CD8-positive, alpha-beta memory T cell (primary cell): ENCODE measurements at regions not wholly inside any gene's neighbourhood (a gene's known extent, or its start where the extent isn't known, plus 50 kb on each side); places are given as distances from the start of the nearest gene placed in this dataset.

Source experiments
- CTCF ChIA-PET: fragments of 350-600 bp; sonication (Branson Sonifier 250); formaldehyde crosslinking; loops from one replicate; lab custom pipeline; 2021; ENCODE audit warnings: antibody characterized with exemption; lab: Charles Lee
- POLR2A ChIA-PET: fragments of 350-600 bp; sonication (Branson Sonifier 250); formaldehyde crosslinking; loops from one replicate; lab custom pipeline; 2021; ENCODE audit warnings: antibody characterized with exemption; lab: Charles Lee
- DNase-seq, 5 donors: peaks; one replicate each; pipeline versions ENCODE4 v3.0.0 to v3.0.0-alpha.2; 2020 to 2022; ENCODE audit warnings: mixed read lengths in 1 of 5
- H3K27ac ChIP-seq: one replicate; pipeline ENCODE4 v1.7.0; 2013; ENCODE audit warnings: low read depth, mild to moderate bottlenecking, low read length, moderate library complexity
- H3K27me3 ChIP-seq: 2 replicates; pipeline ENCODE4 v1.7.0; 2013; ENCODE audit warnings: low read length, mild to moderate bottlenecking; ENCODE audit not compliant: insufficient read depth, poor library complexity, severe bottlenecking
- H3K36me3 ChIP-seq: 2 replicates; pipeline ENCODE4 v1.7.0; 2013; ENCODE audit warnings: mild to moderate bottlenecking, low read length, moderate library complexity; ENCODE audit not compliant: insufficient read depth
- H3K4me1 ChIP-seq: 2 replicates; pipeline ENCODE4 v1.7.0; 2013; ENCODE audit warnings: mild to moderate bottlenecking, low read length, moderate library complexity; ENCODE audit not compliant: insufficient read depth
- H3K4me3 ChIP-seq: 2 replicates; pipeline ENCODE4 v1.7.0; 2013; ENCODE audit warnings: mild to moderate bottlenecking, low read length
- H3K9me3 ChIP-seq: 2 replicates; pipeline ENCODE4 v1.7.0; 2013; ENCODE audit warnings: mild to moderate bottlenecking, low read length
- H3K27ac Mint-ChIP-seq, 8 donors: one replicate each; pipeline ENCODE4 v1.8.0; 2020 to 2021; ENCODE audit warnings: mixed read lengths in 8 of 8, mild to moderate bottlenecking in 6 of 8, inconsistent platforms in 3 of 8, moderate library complexity in 3 of 8
- H3K27me3 Mint-ChIP-seq, 2 donors: one replicate each; pipeline ENCODE4 v1.8.0; 2020 to 2021; ENCODE audit warnings: mixed read lengths in 2 of 2, mild to moderate bottlenecking in 1 of 2, moderate library complexity in 1 of 2
- H3K36me3 Mint-ChIP-seq, 3 donors: one replicate each; pipeline ENCODE4 v1.8.0; 2020 to 2021; ENCODE audit warnings: mixed read lengths in 3 of 3, inconsistent platforms in 1 of 3, mild to moderate bottlenecking in 1 of 3
- H3K4me1 Mint-ChIP-seq, 3 donors: one replicate each; pipeline ENCODE4 v1.8.0; 2020 to 2021; ENCODE audit warnings: mixed read lengths in 3 of 3, inconsistent platforms in 1 of 3, mild to moderate bottlenecking in 1 of 3
- H3K4me3 Mint-ChIP-seq, 7 donors: one replicate each; pipeline ENCODE4 v1.8.0; 2020 to 2021; ENCODE audit warnings: mixed read lengths in 7 of 7, mild to moderate bottlenecking in 6 of 7, moderate library complexity in 4 of 7, inconsistent platforms in 2 of 7
- H3K9me3 Mint-ChIP-seq, 5 donors: one replicate each; pipeline ENCODE4 v1.8.0; 2020 to 2022; ENCODE audit warnings: mixed read lengths in 5 of 5, mild to moderate bottlenecking in 3 of 5, moderate library complexity in 2 of 5, inconsistent platforms in 1 of 5

GRCh38 chr1:11407301-11407994 lies 71.5 kb upstream of the DISP3 start:
- Mint-ChIP-seq H3K27ac (peak overlapping the region in 6 of 8 donors; percentile 17 to 85 (median 48)), H3K36me3 (peaks cover 0 to 6% (median 0%) of the 10 kb centered on the region in 3 donors), H3K27me3 (peaks cover 4 to 5% of the 10 kb centered on the region in 2 donors), H3K9me3 (peaks cover 0 to 2% (median 0%) of the 10 kb centered on the region in 5 donors), H3K4me1 (peaks cover 21 to 34% (median 26%) of the 10 kb centered on the region in 3 donors), H3K4me3 (peak overlapping the region in 6 of 7 donors; percentile 39 to 73 (median 58))
- CTCF ChIA-PET: no interaction called here
- POLR2A ChIA-PET: no interaction called here
- no peaks in the 10 kb centered on the region for H3K9me3 ChIP-seq
- H3K27me3 ChIP-seq: no peaks in the 10 kb centered on the region
- H3K4me3 ChIP-seq: no peak overlapping the region
- H3K36me3 ChIP-seq: no peaks in the 10 kb centered on the region
- DNase-seq: peak in 1 of 5 donors; percentile 17
- H3K27ac ChIP-seq: no peak overlapping the region
- H3K4me1 ChIP-seq: peaks cover 40% of the 10 kb centered on the region

GRCh38 chr1:11412141-11412540 lies 66.8 kb upstream of the DISP3 start:
- Mint-ChIP-seq H3K27ac (no peak overlapping the region), H3K4me1 (peaks cover 10 to 22% (median 15%) of the 10 kb centered on the region in 3 donors), H3K36me3 (peaks cover 0 to 2% (median 0%) of the 10 kb centered on the region in 3 donors), H3K4me3 (no peak overlapping the region), H3K9me3 (no peaks in the 10 kb centered on the region), H3K27me3 (peaks cover 9 to 16% of the 10 kb centered on the region in 2 donors)
- CTCF ChIA-PET: no interaction called here
- POLR2A ChIA-PET: no interaction called here
- Histone ChIP-seq H3K27ac (no peak overlapping the region), H3K9me3 (no peaks in the 10 kb centered on the region), H3K4me3 (no peak overlapping the region), H3K27me3 (no peaks in the 10 kb centered on the region), H3K36me3 (no peaks in the 10 kb centered on the region), H3K4me1 (peaks cover 28% of the 10 kb centered on the region)
- DNase-seq: no peak

GRCh38 chr1:11413986-11414391 lies 65.0 kb upstream of the DISP3 start:
- Histone ChIP-seq H3K9me3 (no peaks in the 10 kb centered on the region), H3K27ac (no peak overlapping the region), H3K27me3 (no peaks in the 10 kb centered on the region), H3K36me3 (no peaks in the 10 kb centered on the region), H3K4me1 (peaks cover 10% of the 10 kb centered on the region), H3K4me3 (no peak overlapping the region)
- CTCF ChIA-PET: no interaction called here
- POLR2A ChIA-PET: no interaction called here
- Mint-ChIP-seq H3K4me3 (no peak overlapping the region), H3K36me3 (no peaks in the 10 kb centered on the region), H3K27ac (no peak overlapping the region), H3K4me1 (peaks cover 0 to 4% (median 0%) of the 10 kb centered on the region in 3 donors), H3K9me3 (no peaks in the 10 kb centered on the region), H3K27me3 (peaks cover 9 to 21% of the 10 kb centered on the region in 2 donors)
- DNase-seq: no peak

- Mint-ChIP-seq H3K9me3 (no peaks in the 10 kb centered on the region), H3K27ac (no peak overlapping the region), H3K4me3 (no peak overlapping the region), H3K27me3 (peaks cover 9 to 28% of the 10 kb centered on the region in 2 donors), H3K4me1 (no peaks in the 10 kb centered on the region), H3K36me3 (no peaks in the 10 kb centered on the region)
- Histone ChIP-seq H3K27ac (no peak overlapping the region), H3K4me1 (no peaks in the 10 kb centered on the region), H3K27me3 (no peaks in the 10 kb centered on the region), H3K9me3 (no peaks in the 10 kb centered on the region), H3K36me3 (no peaks in the 10 kb centered on the region), H3K4me3 (no peak overlapping the region)
- ChIA-PET POLR2A (no interaction called here), CTCF (no interaction called here)
- DNase-seq: no peak
These were observed 63.9 kb upstream of the DISP3 start for GRCh38 chr1:11414926-11415538.

- DNase-seq: no peak
- no peak overlapping the region for H3K27ac ChIP-seq
- no peaks in the 10 kb centered on the region for H3K9me3 Mint-ChIP-seq
These were observed 61.8 kb upstream of the DISP3 start for GRCh38 chr1:11417162-11417561.

GRCh38 chr1:11418056-11418455 lies 60.9 kb upstream of the DISP3 start:
- Histone ChIP-seq H3K27me3 (no peaks in the 10 kb centered on the region), H3K36me3 (no peaks in the 10 kb centered on the region), H3K4me3 (no peak overlapping the region), H3K27ac (no peak overlapping the region), H3K9me3 (no peaks in the 10 kb centered on the region), H3K4me1 (no peaks in the 10 kb centered on the region)
- ChIA-PET CTCF (no interaction called here), POLR2A (no interaction called here)
- H3K36me3 Mint-ChIP-seq: no peaks in the 10 kb centered on the region
- H3K9me3 Mint-ChIP-seq: no peaks in the 10 kb centered on the region
- no peak overlapping the region for H3K27ac Mint-ChIP-seq
- no peak overlapping the region for H3K4me3 Mint-ChIP-seq
- no peak for DNase-seq
- peaks cover 11 to 50% of the 10 kb centered on the region in 2 donors for H3K27me3 Mint-ChIP-seq
- H3K4me1 Mint-ChIP-seq: no peaks in the 10 kb centered on the region

More at GRCh38 chr1:11417162-11417561, 61.8 kb upstream of the DISP3 start:
- no peaks in the 10 kb centered on the region for H3K36me3 ChIP-seq
- no peaks in the 10 kb centered on the region for H3K4me1 ChIP-seq
- Mint-ChIP-seq H3K36me3 (no peaks in the 10 kb centered on the region), H3K27ac (no peak overlapping the region), H3K4me1 (no peaks in the 10 kb centered on the region), H3K4me3 (no peak overlapping the region), H3K27me3 (peaks cover 16 to 41% of the 10 kb centered on the region in 2 donors)
- POLR2A ChIA-PET: no interaction called here
- CTCF ChIA-PET: no interaction called here
- H3K9me3 ChIP-seq: no peaks in the 10 kb centered on the region
- H3K4me3 ChIP-seq: no peak overlapping the region
- H3K27me3 ChIP-seq: no peaks in the 10 kb centered on the region

GRCh38 chr1:11421443-11421842 lies 57.5 kb upstream of the DISP3 start:
- no peak for DNase-seq
- Mint-ChIP-seq H3K27me3 (peaks cover 11 to 50% of the 10 kb centered on the region in 2 donors), H3K9me3 (no peaks in the 10 kb centered on the region), H3K27ac (no peak overlapping the region), H3K4me1 (no peaks in the 10 kb centered on the region), H3K4me3 (no peak overlapping the region), H3K36me3 (no peaks in the 10 kb centered on the region)
- Histone ChIP-seq H3K9me3 (no peaks in the 10 kb centered on the region), H3K27me3 (no peaks in the 10 kb centered on the region), H3K36me3 (no peaks in the 10 kb centered on the region), H3K4me1 (no peaks in the 10 kb centered on the region), H3K27ac (no peak overlapping the region), H3K4me3 (no peak overlapping the region)
- ChIA-PET CTCF (no interaction called here), POLR2A (no interaction called here)

GRCh38 chr1:11422686-11423085 lies 56.3 kb upstream of the DISP3 start:
- no peaks in the 10 kb centered on the region for H3K4me1 ChIP-seq
- ChIA-PET POLR2A (no interaction called here), CTCF (no interaction called here)
- Mint-ChIP-seq H3K36me3 (no peaks in the 10 kb centered on the region), H3K27me3 (peaks cover 10 to 43% of the 10 kb centered on the region in 2 donors), H3K4me3 (no peak overlapping the region), H3K4me1 (no peaks in the 10 kb centered on the region), H3K9me3 (no peaks in the 10 kb centered on the region), H3K27ac (no peak overlapping the region)
- H3K4me3 ChIP-seq: no peak overlapping the region
- no peak for DNase-seq
- no peaks in the 10 kb centered on the region for H3K36me3 ChIP-seq
- no peak overlapping the region for H3K27ac ChIP-seq
- no peaks in the 10 kb centered on the region for H3K27me3 ChIP-seq
- no peaks in the 10 kb centered on the region for H3K9me3 ChIP-seq
